Right lobe of liver (tissue), 4 donors: ENCODE measurements at regions not wholly inside any gene's neighbourhood (a gene's known extent, or its start where the extent isn't known, plus 50 kb on each side); places are given as distances from the start of the nearest gene placed in this dataset.

Experiments used
- POLR2A ChIP-seq: fragments of 450-650 bp; IDR thresholded peaks from one replicate; pipeline ENCODE4 v1.6.1; 2017; ENCODE audit warnings: antibody characterized with exemption, mild to moderate bottlenecking
- TF ChIP-seq, protein P1 (sequence below), 4 donors: fragments of 200-600 bp in 3 of 4; fragments of 450-650 bp in 1 of 4; IDR thresholded peaks; one replicate each; pipeline versions ENCODE4 v1.5.1 to v1.8.0; 2016 to 2022; ENCODE audit warnings: antibody characterized with exemption in 4 of 4, mild to moderate bottlenecking in 2 of 4
- donor health status: DM: no; HTN: no; CAD: no.
- donor health status: DM: no; HTN: no; CAD: no.
- donor health status: DM: no; HTN: yes; CAD: no.

GRCh38 chr22:41034706-41035105 is 57.7 kb upstream of the EP300 start:
- TF ChIP-seq, protein P1, sequence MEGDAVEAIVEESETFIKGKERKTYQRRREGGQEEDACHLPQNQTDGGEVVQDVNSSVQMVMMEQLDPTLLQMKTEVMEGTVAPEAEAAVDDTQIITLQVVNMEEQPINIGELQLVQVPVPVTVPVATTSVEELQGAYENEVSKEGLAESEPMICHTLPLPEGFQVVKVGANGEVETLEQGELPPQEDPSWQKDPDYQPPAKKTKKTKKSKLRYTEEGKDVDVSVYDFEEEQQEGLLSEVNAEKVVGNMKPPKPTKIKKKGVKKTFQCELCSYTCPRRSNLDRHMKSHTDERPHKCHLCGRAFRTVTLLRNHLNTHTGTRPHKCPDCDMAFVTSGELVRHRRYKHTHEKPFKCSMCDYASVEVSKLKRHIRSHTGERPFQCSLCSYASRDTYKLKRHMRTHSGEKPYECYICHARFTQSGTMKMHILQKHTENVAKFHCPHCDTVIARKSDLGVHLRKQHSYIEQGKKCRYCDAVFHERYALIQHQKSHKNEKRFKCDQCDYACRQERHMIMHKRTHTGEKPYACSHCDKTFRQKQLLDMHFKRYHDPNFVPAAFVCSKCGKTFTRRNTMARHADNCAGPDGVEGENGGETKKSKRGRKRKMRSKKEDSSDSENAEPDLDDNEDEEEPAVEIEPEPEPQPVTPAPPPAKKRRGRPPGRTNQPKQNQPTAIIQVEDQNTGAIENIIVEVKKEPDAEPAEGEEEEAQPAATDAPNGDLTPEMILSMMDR (IDR thresholded peaks at IDR 0.05) = no peak
- TF ChIP-seq POLR2A = no peak
